ENCODE measurements at regions not wholly inside any gene's neighbourhood (a gene's known extent, or its start where the extent isn't known, plus 50 kb on each side); places are given as distances from the start of the nearest gene placed in this dataset.
"Not testable (repeated sequence)": the region's sequence is repeated elsewhere in the genome, so short reads cannot be mapped to it uniquely, and the experiment has no call there.

DNA sequence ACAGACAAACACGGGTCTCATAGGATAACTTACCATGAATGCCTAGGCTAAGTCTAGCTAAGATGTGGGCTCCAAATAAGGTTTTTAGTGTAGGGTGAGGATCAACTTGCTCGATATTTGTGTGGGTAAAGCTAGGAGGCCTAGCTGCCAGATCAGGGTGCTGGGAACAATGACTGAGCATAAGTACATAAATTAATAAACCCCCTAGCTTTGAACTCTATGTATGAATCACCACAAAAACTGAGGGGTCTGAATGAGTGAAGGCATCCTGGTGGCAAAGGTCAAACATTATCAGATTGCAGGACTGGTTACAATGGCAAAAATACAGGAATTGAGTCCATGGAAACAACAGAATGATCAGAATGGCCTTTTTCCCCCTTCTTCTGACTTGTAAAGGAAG is 241.8 kb downstream of the LIPI start:
- TF ChIP-seq, protein P1, sequence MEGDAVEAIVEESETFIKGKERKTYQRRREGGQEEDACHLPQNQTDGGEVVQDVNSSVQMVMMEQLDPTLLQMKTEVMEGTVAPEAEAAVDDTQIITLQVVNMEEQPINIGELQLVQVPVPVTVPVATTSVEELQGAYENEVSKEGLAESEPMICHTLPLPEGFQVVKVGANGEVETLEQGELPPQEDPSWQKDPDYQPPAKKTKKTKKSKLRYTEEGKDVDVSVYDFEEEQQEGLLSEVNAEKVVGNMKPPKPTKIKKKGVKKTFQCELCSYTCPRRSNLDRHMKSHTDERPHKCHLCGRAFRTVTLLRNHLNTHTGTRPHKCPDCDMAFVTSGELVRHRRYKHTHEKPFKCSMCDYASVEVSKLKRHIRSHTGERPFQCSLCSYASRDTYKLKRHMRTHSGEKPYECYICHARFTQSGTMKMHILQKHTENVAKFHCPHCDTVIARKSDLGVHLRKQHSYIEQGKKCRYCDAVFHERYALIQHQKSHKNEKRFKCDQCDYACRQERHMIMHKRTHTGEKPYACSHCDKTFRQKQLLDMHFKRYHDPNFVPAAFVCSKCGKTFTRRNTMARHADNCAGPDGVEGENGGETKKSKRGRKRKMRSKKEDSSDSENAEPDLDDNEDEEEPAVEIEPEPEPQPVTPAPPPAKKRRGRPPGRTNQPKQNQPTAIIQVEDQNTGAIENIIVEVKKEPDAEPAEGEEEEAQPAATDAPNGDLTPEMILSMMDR (IDR thresholded peaks at IDR 0.05; ENCODE audit: low read length): not testable (repeated sequence)
- TF ChIP-seq EZH2 (IDR thresholded peaks at IDR 0.05; ENCODE audit: borderline replicate concordance, low read length): not testable (repeated sequence)

Data from OCI-LY1 (cell line).